ENCODE measurements at regions not wholly inside any gene's neighbourhood (a gene's known extent, or its start where the extent isn't known, plus 50 kb on each side); places are given as distances from the start of the nearest gene placed in this dataset.

- ChIA-PET POLR2A (no interaction called here), SMC1A (ENCODE audit: uncharacterized antibody, unreplicated experiment) (no interaction called here), RAD21 (ENCODE audit: unreplicated experiment) (no interaction called here), CTCF (interaction anchor here (0.8 kb wide), 1 partner anchor 13 kb away, joined by 4 read pairs; no protein-coding TSS in a partner anchor)
- WGBS (ENCODE audit: insufficient coverage, insufficient replicate concordance, low lambda C conversion rate, missing lambda C conversion rate) = 86% methylated on average over 4 of the region's 4 CpGs
- BruUV-seq (replicated peaks) = no TSS peak
- H3K27ac ChIP-seq (ENCODE audit: control insufficient read depth, insufficient read depth) = no peak overlapping the region
- no peak overlapping the region for H3K4me2 ChIP-seq (ENCODE audit: control insufficient read depth, insufficient read depth)
- H3K79me2 ChIP-seq (ENCODE audit: control insufficient read depth, insufficient read depth, low read length) = no peaks in the 10 kb centered on the region
- H2AFZ ChIP-seq (ENCODE audit: control insufficient read depth, low read depth, low read length) = no peak overlapping the region
- no peaks in the 10 kb centered on the region for H3K27me3 ChIP-seq (replicated peaks in 1 of 2; ENCODE audit: control insufficient read depth in 2 of 2, insufficient read depth in 2 of 2, low read length in 1 of 2)
- DNase-seq (ENCODE audit: low read depth, low spot score) = no peak
- H3K4me1 ChIP-seq (ENCODE audit: control insufficient read depth, insufficient read depth, low read length) = no peaks in the 10 kb centered on the region
- no peaks in the 10 kb centered on the region for H3K36me3 ChIP-seq (ENCODE audit: control insufficient read depth in 2 of 2, insufficient read depth in 2 of 2, low read length in 1 of 2)
- intact Hi-C loops (cut with micrococcal nuclease; ENCODE audit: unreplicated experiment) (no loop called here), in situ Hi-C loops (cut with MboI) (no loop called here)
- H3K9ac ChIP-seq (ENCODE audit: control insufficient read depth, insufficient read depth, low read length) = no peak overlapping the region
- H3K4me3 ChIP-seq = no peak overlapping the region
- H3K9me3 ChIP-seq (replicated peaks; ENCODE audit: control insufficient read depth, insufficient read depth, low read length) = no peaks in the 10 kb centered on the region
- no peak for ATAC-seq
- no peak for FAIRE-seq
- H4K20me1 ChIP-seq (ENCODE audit: control insufficient read depth, insufficient read depth) = no peaks in the 10 kb centered on the region
- TF ChIP-seq RB1 (IDR thresholded peaks at IDR 0.05; ENCODE audit: borderline replicate concordance) (no peak), RUNX3 (IDR thresholded peaks at IDR 0.05; ENCODE audit: low read length) (no peak), NR2C1 (IDR thresholded peaks at IDR 0.05) (no peak), E4F1 (IDR thresholded peaks at IDR 0.05; ENCODE audit: borderline replicate concordance, partially characterized antibody) (no peak), ZNF217 (IDR thresholded peaks at IDR 0.05) (no peak), SUZ12 (IDR thresholded peaks at IDR 0.05; ENCODE audit: unreplicated experiment) (no peak), RFX5 (IDR thresholded peaks at IDR 0.05; ENCODE audit: low read depth, low read length) (no peak), NR2F1 (conservative IDR thresholded peaks at IDR 0.05) (no peak), TCF3 (IDR thresholded peaks at IDR 0.05; ENCODE audit: borderline replicate concordance, insufficient read depth, low read depth, low read length) (no peak), KLF5 (IDR thresholded peaks at IDR 0.05; ENCODE audit: partially characterized antibody) (no peak), CHD2 (IDR thresholded peaks at IDR 0.05; ENCODE audit: borderline replicate concordance, low read depth, low read length) (no peak), SREBF1 (IDR thresholded peaks at IDR 0.05; ENCODE audit: low read length) (no peak)
- TF ChIP-seq, protein P1, sequence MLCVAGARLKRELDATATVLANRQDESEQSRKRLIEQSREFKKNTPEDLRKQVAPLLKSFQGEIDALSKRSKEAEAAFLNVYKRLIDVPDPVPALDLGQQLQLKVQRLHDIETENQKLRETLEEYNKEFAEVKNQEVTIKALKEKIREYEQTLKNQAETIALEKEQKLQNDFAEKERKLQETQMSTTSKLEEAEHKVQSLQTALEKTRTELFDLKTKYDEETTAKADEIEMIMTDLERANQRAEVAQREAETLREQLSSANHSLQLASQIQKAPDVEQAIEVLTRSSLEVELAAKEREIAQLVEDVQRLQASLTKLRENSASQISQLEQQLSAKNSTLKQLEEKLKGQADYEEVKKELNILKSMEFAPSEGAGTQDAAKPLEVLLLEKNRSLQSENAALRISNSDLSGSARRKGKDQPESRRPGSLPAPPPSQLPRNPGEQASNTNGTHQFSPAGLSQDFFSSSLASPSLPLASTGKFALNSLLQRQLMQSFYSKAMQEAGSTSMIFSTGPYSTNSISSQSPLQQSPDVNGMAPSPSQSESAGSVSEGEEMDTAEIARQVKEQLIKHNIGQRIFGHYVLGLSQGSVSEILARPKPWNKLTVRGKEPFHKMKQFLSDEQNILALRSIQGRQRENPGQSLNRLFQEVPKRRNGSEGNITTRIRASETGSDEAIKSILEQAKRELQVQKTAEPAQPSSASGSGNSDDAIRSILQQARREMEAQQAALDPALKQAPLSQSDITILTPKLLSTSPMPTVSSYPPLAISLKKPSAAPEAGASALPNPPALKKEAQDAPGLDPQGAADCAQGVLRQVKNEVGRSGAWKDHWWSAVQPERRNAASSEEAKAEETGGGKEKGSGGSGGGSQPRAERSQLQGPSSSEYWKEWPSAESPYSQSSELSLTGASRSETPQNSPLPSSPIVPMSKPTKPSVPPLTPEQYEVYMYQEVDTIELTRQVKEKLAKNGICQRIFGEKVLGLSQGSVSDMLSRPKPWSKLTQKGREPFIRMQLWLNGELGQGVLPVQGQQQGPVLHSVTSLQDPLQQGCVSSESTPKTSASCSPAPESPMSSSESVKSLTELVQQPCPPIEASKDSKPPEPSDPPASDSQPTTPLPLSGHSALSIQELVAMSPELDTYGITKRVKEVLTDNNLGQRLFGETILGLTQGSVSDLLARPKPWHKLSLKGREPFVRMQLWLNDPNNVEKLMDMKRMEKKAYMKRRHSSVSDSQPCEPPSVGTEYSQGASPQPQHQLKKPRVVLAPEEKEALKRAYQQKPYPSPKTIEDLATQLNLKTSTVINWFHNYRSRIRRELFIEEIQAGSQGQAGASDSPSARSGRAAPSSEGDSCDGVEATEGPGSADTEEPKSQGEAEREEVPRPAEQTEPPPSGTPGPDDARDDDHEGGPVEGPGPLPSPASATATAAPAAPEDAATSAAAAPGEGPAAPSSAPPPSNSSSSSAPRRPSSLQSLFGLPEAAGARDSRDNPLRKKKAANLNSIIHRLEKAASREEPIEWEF (IDR thresholded peaks at IDR 0.05; ENCODE audit: insufficient replicate concordance, low read depth, low read length) = no peak
- TF ChIP-seq, protein P2, sequence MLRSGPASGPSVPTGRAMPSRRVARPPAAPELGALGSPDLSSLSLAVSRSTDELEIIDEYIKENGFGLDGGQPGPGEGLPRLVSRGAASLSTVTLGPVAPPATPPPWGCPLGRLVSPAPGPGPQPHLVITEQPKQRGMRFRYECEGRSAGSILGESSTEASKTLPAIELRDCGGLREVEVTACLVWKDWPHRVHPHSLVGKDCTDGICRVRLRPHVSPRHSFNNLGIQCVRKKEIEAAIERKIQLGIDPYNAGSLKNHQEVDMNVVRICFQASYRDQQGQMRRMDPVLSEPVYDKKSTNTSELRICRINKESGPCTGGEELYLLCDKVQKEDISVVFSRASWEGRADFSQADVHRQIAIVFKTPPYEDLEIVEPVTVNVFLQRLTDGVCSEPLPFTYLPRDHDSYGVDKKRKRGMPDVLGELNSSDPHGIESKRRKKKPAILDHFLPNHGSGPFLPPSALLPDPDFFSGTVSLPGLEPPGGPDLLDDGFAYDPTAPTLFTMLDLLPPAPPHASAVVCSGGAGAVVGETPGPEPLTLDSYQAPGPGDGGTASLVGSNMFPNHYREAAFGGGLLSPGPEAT (IDR thresholded peaks at IDR 0.05; ENCODE audit: low read depth) = no peak
- TF ChIP-seq, protein P3, sequence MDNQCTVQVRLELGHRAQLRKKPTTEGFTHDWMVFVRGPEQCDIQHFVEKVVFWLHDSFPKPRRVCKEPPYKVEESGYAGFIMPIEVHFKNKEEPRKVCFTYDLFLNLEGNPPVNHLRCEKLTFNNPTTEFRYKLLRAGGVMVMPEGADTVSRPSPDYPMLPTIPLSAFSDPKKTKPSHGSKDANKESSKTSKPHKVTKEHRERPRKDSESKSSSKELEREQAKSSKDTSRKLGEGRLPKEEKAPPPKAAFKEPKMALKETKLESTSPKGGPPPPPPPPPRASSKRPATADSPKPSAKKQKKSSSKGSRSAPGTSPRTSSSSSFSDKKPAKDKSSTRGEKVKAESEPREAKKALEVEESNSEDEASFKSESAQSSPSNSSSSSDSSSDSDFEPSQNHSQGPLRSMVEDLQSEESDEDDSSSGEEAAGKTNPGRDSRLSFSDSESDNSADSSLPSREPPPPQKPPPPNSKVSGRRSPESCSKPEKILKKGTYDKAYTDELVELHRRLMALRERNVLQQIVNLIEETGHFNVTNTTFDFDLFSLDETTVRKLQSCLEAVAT (IDR thresholded peaks at IDR 0.05) = no peak
Measured at GRCh38 chr12:89906824-89907223, 198.2 kb upstream of the ATP2B1 start.

Measured in GM12878 (cell line).